WTC11 (cell line): ENCODE measurements at regions not wholly inside any gene's neighbourhood (a gene's known extent, or its start where the extent isn't known, plus 50 kb on each side); places are given as distances from the start of the nearest gene placed in this dataset.

ENCODE experiments used
- ATAC-seq: fragments of 200-7000 bp; cut with Tn5 transposase; 2 replicates; pipeline ENCODE4 v1.10.0; 2021; ENCODE audit warnings: mild to moderate bottlenecking, moderate library complexity
- CTCF ChIA-PET: fragments of 300-600 bp; sonication (Branson Sonifier 250); formaldehyde crosslinking; loops from one replicate; lab custom pipeline; 2021; ENCODE audit warnings: antibody characterized with exemption; lab: Charles Lee
- POLR2A ChIA-PET: fragments of 350-600 bp; sonication (Branson Sonifier 250); formaldehyde crosslinking; loops from one replicate; lab custom pipeline; 2021; ENCODE audit warnings: antibody characterized with exemption; lab: Charles Lee
- DNase-seq: peaks from one replicate; pipeline ENCODE4 v3.0.0; 2021; ENCODE audit warnings: low spot score
- H3K27ac Mint-ChIP-seq: 2 replicates; pipeline ENCODE4 v1.8.0; 2021; ENCODE audit warnings: mixed read lengths
- H3K27me3 Mint-ChIP-seq: 2 replicates; pipeline ENCODE4 v1.8.0; 2021; ENCODE audit warnings: low read depth, mild to moderate bottlenecking, moderate library complexity, mixed read lengths
- H3K36me3 Mint-ChIP-seq: 2 replicates; pipeline ENCODE4 v1.8.0; 2021; ENCODE audit warnings: mixed read lengths
- H3K4me1 Mint-ChIP-seq: 2 replicates; pipeline ENCODE4 v1.8.0; 2022; ENCODE audit warnings: mixed read lengths
- H3K4me3 Mint-ChIP-seq: 2 replicates; pipeline ENCODE4 v1.8.0; 2021; ENCODE audit warnings: mild to moderate bottlenecking, moderate library complexity, mixed read lengths
- H3K9me3 Mint-ChIP-seq: 2 replicates; pipeline ENCODE4 v1.8.0; 2021; ENCODE audit warnings: mixed read lengths
- ATF1 ChIP-seq: sonication (generic); formaldehyde crosslinking; IDR thresholded peaks from 2 replicates; pipeline ENCODE4 v1.8.1; 2023; ENCODE audit warnings: mild to moderate bottlenecking, moderate library complexity, missing genetic modification reagents
- CBFB ChIP-seq: sonication (generic); formaldehyde crosslinking; IDR thresholded peaks from 2 replicates; pipeline ENCODE4 v1.8.1; 2022; ENCODE audit warnings: mild to moderate bottlenecking, low read depth, missing genetic modification reagents
- CREM ChIP-seq: sonication (generic); formaldehyde crosslinking; IDR thresholded peaks from 2 replicates; pipeline ENCODE4 v1.8.1; 2022; ENCODE audit warnings: mild to moderate bottlenecking, missing genetic modification reagents, moderate library complexity
- EMX1 ChIP-seq: fragments of 250-450 bp; sonication (Bioruptor Pico); IDR thresholded peaks from 2 replicates; pipeline ENCODE4 v1.8.0; 2021; ENCODE audit warnings: mild to moderate bottlenecking
- ESRRA ChIP-seq: sonication (generic); formaldehyde crosslinking; IDR thresholded peaks from 2 replicates; pipeline ENCODE4 v1.8.1; 2022; ENCODE audit warnings: mild to moderate bottlenecking, missing genetic modification reagents, borderline replicate concordance
- FOXK1 ChIP-seq: sonication (generic); formaldehyde crosslinking; IDR thresholded peaks from 2 replicates; pipeline ENCODE4 v1.8.0; 2022; ENCODE audit warnings: mild to moderate bottlenecking, moderate library complexity, missing genetic modification reagents
- GTF2I ChIP-seq: fragments of 250-450 bp; sonication (Bioruptor Pico); conservative IDR thresholded peaks from 2 replicates; pipeline ENCODE4 v1.4.0; 2021; ENCODE audit warnings: mild to moderate bottlenecking
- JAZF1 ChIP-seq: fragments of 250-450 bp; sonication (Bioruptor Pico); IDR thresholded peaks from 2 replicates; pipeline ENCODE4 v1.9.0; 2021; ENCODE audit warnings: moderate library complexity, mild to moderate bottlenecking, inconsistent platforms
- NFYB ChIP-seq: sonication (generic); formaldehyde crosslinking; conservative IDR thresholded peaks from 2 replicates; pipeline ENCODE4 v1.8.0; 2022; ENCODE audit warnings: low read depth, missing genetic modification reagents
- PREB ChIP-seq: sonication (generic); formaldehyde crosslinking; IDR thresholded peaks from 2 replicates; pipeline ENCODE4 v1.8.1; 2022; ENCODE audit warnings: mild to moderate bottlenecking, missing genetic modification reagents, moderate library complexity, borderline replicate concordance
- RELA ChIP-seq: sonication (generic); formaldehyde crosslinking; IDR thresholded peaks from 2 replicates; pipeline ENCODE4 v1.8.1; 2022; ENCODE audit warnings: missing genetic modification reagents, mild to moderate bottlenecking, borderline replicate concordance
- SOX15 ChIP-seq: fragments of 250-450 bp; sonication (Bioruptor Pico); IDR thresholded peaks from 2 replicates; pipeline ENCODE4 v1.9.0; 2021; ENCODE audit warnings: mild to moderate bottlenecking
- ZBTB21 ChIP-seq: sonication (generic); formaldehyde crosslinking; IDR thresholded peaks from 2 replicates; pipeline ENCODE4 v1.8.1; 2023; ENCODE audit warnings: mild to moderate bottlenecking, missing genetic modification reagents, borderline replicate concordance
- ZNF219 ChIP-seq: sonication (generic); formaldehyde crosslinking; IDR thresholded peaks from 2 replicates; pipeline ENCODE4 v1.8.0; 2023; ENCODE audit warnings: missing genetic modification reagents, mild to moderate bottlenecking, borderline replicate concordance
- ZNF232 ChIP-seq: sonication (generic); formaldehyde crosslinking; IDR thresholded peaks from 2 replicates; pipeline ENCODE4 v1.8.0; 2022; ENCODE audit warnings: mild to moderate bottlenecking, missing genetic modification reagents
- TF ChIP-seq, protein P1 (sequence below): sonication (generic); formaldehyde crosslinking; IDR thresholded peaks from 2 replicates; pipeline ENCODE4 v1.8.0; 2022; ENCODE audit warnings: missing genetic modification reagents
- TF ChIP-seq, protein P2 (sequence below): fragments of 250-450 bp; sonication (Bioruptor Pico); IDR thresholded peaks from 2 replicates; pipeline ENCODE4 v1.9.0; 2021; ENCODE audit warnings: mild to moderate bottlenecking, borderline replicate concordance
- TF ChIP-seq, protein P3 (sequence below): sonication (generic); formaldehyde crosslinking; IDR thresholded peaks from 2 replicates; pipeline ENCODE4 v1.8.1; 2022; ENCODE audit warnings: mild to moderate bottlenecking, moderate library complexity, missing genetic modification reagents

- TF ChIP-seq ESRRA (CRISPR knock-in tag) (no peak), ZNF219 (CRISPR knock-in tag) (no peak), CREM (CRISPR knock-in tag) (no peak), SOX15 (CRISPR knock-in tag) (no peak)
- TF ChIP-seq, protein P1, sequence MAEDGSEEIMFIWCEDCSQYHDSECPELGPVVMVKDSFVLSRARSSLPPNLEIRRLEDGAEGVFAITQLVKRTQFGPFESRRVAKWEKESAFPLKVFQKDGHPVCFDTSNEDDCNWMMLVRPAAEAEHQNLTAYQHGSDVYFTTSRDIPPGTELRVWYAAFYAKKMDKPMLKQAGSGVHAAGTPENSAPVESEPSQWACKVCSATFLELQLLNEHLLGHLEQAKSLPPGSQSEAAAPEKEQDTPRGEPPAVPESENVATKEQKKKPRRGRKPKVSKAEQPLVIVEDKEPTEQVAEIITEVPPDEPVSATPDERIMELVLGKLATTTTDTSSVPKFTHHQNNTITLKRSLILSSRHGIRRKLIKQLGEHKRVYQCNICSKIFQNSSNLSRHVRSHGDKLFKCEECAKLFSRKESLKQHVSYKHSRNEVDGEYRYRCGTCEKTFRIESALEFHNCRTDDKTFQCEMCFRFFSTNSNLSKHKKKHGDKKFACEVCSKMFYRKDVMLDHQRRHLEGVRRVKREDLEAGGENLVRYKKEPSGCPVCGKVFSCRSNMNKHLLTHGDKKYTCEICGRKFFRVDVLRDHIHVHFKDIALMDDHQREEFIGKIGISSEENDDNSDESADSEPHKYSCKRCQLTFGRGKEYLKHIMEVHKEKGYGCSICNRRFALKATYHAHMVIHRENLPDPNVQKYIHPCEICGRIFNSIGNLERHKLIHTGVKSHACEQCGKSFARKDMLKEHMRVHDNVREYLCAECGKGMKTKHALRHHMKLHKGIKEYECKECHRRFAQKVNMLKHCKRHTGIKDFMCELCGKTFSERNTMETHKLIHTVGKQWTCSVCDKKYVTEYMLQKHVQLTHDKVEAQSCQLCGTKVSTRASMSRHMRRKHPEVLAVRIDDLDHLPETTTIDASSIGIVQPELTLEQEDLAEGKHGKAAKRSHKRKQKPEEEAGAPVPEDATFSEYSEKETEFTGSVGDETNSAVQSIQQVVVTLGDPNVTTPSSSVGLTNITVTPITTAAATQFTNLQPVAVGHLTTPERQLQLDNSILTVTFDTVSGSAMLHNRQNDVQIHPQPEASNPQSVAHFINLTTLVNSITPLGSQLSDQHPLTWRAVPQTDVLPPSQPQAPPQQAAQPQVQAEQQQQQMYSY (CRISPR knock-in tag), result no peak
- TF ChIP-seq, protein P2, sequence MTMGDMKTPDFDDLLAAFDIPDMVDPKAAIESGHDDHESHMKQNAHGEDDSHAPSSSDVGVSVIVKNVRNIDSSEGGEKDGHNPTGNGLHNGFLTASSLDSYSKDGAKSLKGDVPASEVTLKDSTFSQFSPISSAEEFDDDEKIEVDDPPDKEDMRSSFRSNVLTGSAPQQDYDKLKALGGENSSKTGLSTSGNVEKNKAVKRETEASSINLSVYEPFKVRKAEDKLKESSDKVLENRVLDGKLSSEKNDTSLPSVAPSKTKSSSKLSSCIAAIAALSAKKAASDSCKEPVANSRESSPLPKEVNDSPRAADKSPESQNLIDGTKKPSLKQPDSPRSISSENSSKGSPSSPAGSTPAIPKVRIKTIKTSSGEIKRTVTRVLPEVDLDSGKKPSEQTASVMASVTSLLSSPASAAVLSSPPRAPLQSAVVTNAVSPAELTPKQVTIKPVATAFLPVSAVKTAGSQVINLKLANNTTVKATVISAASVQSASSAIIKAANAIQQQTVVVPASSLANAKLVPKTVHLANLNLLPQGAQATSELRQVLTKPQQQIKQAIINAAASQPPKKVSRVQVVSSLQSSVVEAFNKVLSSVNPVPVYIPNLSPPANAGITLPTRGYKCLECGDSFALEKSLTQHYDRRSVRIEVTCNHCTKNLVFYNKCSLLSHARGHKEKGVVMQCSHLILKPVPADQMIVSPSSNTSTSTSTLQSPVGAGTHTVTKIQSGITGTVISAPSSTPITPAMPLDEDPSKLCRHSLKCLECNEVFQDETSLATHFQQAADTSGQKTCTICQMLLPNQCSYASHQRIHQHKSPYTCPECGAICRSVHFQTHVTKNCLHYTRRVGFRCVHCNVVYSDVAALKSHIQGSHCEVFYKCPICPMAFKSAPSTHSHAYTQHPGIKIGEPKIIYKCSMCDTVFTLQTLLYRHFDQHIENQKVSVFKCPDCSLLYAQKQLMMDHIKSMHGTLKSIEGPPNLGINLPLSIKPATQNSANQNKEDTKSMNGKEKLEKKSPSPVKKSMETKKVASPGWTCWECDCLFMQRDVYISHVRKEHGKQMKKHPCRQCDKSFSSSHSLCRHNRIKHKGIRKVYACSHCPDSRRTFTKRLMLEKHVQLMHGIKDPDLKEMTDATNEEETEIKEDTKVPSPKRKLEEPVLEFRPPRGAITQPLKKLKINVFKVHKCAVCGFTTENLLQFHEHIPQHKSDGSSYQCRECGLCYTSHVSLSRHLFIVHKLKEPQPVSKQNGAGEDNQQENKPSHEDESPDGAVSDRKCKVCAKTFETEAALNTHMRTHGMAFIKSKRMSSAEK, result no peak
Observed at GRCh38 chr6:139534472-139535115, 160.1 kb upstream of the CITED2 start (continued).

- no peak for TF ChIP-seq ZNF232 (CRISPR knock-in tag)
- TF ChIP-seq, all 79 proteins: peak for 0
- no peak overlapping the region for H3K4me3 Mint-ChIP-seq
- H3K36me3 Mint-ChIP-seq, result no peaks in the 10 kb centered on the region
- peak overlapping the region; percentile 17 for H3K27ac Mint-ChIP-seq
- DNase-seq, result no peak
- H3K27me3 Mint-ChIP-seq, result no peaks in the 10 kb centered on the region
- POLR2A ChIA-PET, result interaction anchor here (0.5 to 1.0 kb wide), 2 partner anchors 53 to 74 kb away, joined by 3 to 4 read pairs; no protein-coding TSS in a partner anchor
- CTCF ChIA-PET, result no interaction called here
- peaks cover 19% of the 10 kb centered on the region for H3K4me1 Mint-ChIP-seq
- no peak for ATAC-seq
- peaks cover 5% of the 10 kb centered on the region; the same call in 1 of the 2 replicates for H3K9me3 Mint-ChIP-seq
Observed at GRCh38 chr6:139533573-139534471, 159.4 kb upstream of the CITED2 start.

DNA sequence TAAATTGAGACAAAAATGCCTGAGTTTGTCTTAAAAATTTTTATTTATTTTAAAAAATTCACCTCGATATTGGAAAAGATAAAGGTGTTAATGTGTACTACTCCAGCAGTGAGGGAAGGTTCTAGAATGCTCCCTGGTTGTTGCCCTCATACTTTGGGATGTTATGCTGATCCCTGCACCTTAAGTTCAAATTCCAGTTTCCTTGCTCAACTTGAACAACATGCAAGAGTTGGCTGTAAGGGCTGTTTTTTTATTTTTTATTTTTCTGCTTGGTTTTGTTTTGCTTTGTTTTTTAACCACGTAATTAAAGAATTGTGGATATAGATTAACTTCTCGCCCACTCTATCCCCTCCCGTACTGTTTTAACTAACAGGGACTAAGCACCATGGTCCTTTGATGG, 158.7 kb upstream of the CITED2 start:
- Mint-ChIP-seq H3K4me1 (peaks cover 15% of the 10 kb centered on the region), H3K27me3 (no peaks in the 10 kb centered on the region), H3K9me3 (peaks cover 5% of the 10 kb centered on the region; the same call in 1 of the 2 replicates), H3K36me3 (no peaks in the 10 kb centered on the region), H3K4me3 (no peak overlapping the region), H3K27ac (peak overlapping the region; percentile 17)
- POLR2A ChIA-PET, result no interaction called here
- CTCF ChIA-PET, result no interaction called here
- DNase-seq, result no peak
- ATAC-seq, result no peak
- TF ChIP-seq RELA (CRISPR knock-in tag), result no peak
- TF ChIP-seq NFYB, result no peak
- no peak for TF ChIP-seq CBFB (CRISPR knock-in tag)
- no peak for TF ChIP-seq GTF2I (CRISPR knock-in tag)
- TF ChIP-seq ATF1, result no peak
- TF ChIP-seq, protein P3, sequence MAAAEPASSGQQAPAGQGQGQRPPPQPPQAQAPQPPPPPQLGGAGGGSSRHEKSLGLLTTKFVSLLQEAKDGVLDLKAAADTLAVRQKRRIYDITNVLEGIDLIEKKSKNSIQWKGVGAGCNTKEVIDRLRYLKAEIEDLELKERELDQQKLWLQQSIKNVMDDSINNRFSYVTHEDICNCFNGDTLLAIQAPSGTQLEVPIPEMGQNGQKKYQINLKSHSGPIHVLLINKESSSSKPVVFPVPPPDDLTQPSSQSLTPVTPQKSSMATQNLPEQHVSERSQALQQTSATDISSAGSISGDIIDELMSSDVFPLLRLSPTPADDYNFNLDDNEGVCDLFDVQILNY (CRISPR knock-in tag), result no peak
- no peak for TF ChIP-seq FOXK1 (CRISPR knock-in tag)
- no peak for TF ChIP-seq CREM (CRISPR knock-in tag)
- no peak for TF ChIP-seq JAZF1 (CRISPR knock-in tag)
- TF ChIP-seq PREB, result no peak
- no peak for TF ChIP-seq ZBTB21 (CRISPR knock-in tag)
- TF ChIP-seq EMX1 (CRISPR knock-in tag), result no peak
